ENCODE measurements at regions not wholly inside any gene's neighbourhood (a gene's known extent, or its start where the extent isn't known, plus 50 kb on each side); places are given as distances from the start of the nearest gene placed in this dataset.

DNA sequence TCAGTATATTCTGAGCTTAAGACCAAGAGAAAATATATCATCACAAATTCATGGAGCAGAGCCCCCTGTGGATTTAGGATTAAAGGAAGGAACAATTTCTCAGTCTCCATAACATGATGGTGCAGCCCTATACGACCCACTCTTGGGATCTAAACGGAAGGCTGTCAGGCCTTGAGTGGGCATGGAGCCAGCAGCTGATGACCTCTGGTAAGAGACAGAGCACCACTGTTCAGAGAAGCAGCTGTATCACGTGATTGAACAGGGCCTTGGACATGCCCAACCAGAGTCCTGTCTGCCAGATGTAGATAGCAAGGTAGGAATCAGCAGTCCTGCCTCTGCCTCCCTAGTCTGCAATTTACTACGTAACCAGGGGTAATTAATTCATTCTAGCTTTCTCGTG lies 259.4 kb upstream of the POU3F2 start:
- Histone ChIP-seq H3K27me3 (no peaks in the 10 kb centered on the region), H3K9me3 (no peaks in the 10 kb centered on the region), H3K27ac (no peak overlapping the region), H3K4me1 (no peaks in the 10 kb centered on the region), H3K36me3 (no peaks in the 10 kb centered on the region), H3K4me3 (no peak overlapping the region)
- no peak for DNase-seq
- no peak for TF ChIP-seq POLR2A (IDR thresholded peaks at IDR 0.05)
- TF ChIP-seq, protein P1, sequence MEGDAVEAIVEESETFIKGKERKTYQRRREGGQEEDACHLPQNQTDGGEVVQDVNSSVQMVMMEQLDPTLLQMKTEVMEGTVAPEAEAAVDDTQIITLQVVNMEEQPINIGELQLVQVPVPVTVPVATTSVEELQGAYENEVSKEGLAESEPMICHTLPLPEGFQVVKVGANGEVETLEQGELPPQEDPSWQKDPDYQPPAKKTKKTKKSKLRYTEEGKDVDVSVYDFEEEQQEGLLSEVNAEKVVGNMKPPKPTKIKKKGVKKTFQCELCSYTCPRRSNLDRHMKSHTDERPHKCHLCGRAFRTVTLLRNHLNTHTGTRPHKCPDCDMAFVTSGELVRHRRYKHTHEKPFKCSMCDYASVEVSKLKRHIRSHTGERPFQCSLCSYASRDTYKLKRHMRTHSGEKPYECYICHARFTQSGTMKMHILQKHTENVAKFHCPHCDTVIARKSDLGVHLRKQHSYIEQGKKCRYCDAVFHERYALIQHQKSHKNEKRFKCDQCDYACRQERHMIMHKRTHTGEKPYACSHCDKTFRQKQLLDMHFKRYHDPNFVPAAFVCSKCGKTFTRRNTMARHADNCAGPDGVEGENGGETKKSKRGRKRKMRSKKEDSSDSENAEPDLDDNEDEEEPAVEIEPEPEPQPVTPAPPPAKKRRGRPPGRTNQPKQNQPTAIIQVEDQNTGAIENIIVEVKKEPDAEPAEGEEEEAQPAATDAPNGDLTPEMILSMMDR (IDR thresholded peaks at IDR 0.05) = no peak

DNA sequence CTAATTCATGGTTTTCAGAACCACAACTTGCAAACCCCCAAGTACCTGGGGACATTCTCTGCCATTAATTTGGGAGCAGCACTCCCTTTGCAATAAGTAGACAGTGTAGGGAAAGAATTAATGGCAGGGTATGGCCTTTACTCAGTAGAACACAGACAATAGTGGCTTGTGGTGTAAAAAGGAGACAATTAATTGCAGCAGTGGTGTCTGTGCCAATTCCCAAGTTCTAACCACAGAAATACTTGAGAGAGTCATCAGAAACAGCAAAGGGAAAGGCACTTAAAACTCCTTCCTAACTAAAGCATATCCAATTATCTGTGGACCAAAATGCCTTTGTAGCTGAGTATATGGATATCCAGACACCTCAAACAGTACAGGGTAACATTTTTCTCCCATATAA lies 257.6 kb upstream of the POU3F2 start:
- H3K4me1 ChIP-seq = no peaks in the 10 kb centered on the region
- H3K9me3 ChIP-seq = no peaks in the 10 kb centered on the region
- H3K27ac ChIP-seq = no peak overlapping the region
- no peak overlapping the region for H3K4me3 ChIP-seq
- DNase-seq = no peak
- no peaks in the 10 kb centered on the region for H3K36me3 ChIP-seq
- H3K27me3 ChIP-seq = no peaks in the 10 kb centered on the region
- TF ChIP-seq, protein P1 (IDR thresholded peaks at IDR 0.05) = no peak
- TF ChIP-seq POLR2A (IDR thresholded peaks at IDR 0.05) = no peak

DNA sequence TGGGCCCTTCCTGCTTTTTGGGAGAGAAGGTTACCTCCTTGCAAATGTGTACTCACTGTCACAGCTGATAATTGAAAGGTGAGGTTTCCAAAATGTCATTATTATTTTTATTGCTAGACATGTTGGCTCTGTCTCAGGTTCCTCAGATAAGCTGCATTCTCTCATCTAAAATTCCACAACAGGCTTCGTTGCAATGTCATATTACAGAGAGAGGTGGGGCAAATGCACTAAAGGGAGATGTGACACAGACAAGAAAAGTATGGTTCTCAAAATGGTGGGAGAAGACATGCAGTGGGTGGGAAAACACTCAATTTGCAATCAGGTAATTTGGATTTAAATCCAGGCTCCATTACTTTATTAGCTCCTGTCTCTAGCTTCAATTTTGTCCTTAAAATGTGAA lies 256.4 kb upstream of the POU3F2 start:
- TF ChIP-seq POLR2A (IDR thresholded peaks at IDR 0.05) = no peak
- TF ChIP-seq, protein P1 (IDR thresholded peaks at IDR 0.05) = no peak
- Histone ChIP-seq H3K27me3 (no peaks in the 10 kb centered on the region), H3K27ac (no peak overlapping the region), H3K36me3 (no peaks in the 10 kb centered on the region), H3K4me3 (no peak overlapping the region), H3K4me1 (no peaks in the 10 kb centered on the region), H3K9me3 (no peaks in the 10 kb centered on the region)
- DNase-seq = no peak

DNA sequence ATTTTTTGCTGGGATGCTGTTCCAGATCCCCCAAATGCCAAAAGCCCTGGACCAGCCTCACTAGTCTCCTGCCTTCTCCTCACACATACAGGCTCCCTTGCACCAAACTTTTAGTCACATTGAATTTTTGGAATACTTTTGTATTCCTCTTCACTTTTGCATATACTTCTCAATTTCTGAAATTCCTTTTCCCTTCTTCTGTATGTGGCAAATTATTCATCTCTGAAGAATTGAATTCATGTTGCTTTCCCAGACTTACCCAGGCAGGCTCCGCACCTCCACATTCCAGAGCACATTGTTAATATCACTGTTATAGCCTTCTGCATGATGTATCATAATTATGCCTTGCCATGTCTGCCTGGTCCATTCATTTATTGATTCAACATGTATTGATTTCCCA lies 255.3 kb upstream of the POU3F2 start:
- Histone ChIP-seq H3K9me3 (no peaks in the 10 kb centered on the region), H3K27me3 (no peaks in the 10 kb centered on the region), H3K4me1 (no peaks in the 10 kb centered on the region), H3K4me3 (no peak overlapping the region), H3K36me3 (no peaks in the 10 kb centered on the region), H3K27ac (no peak overlapping the region)
- no peak for DNase-seq
- TF ChIP-seq, protein P1 (IDR thresholded peaks at IDR 0.05) = no peak
- TF ChIP-seq POLR2A (IDR thresholded peaks at IDR 0.05) = no peak

DNA sequence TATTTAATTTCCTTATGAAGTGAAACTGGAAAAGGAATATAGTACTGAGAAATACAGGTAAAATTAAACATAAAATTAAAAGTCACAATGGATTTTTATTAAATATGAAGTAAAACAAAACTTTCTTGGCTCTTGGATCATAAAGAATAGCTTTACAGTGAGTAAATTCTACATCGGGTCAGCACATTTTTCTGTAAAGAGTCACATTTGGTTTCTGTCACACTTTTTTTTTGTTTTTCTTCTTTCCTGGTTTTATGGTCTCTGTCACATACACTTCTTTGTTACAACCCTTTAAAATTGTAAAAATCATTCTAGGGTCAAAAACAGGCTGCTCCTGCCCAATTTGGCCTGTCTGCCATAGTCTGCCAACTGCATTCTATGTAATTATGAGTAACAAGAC lies 254.4 kb upstream of the POU3F2 start:
- no peaks in the 10 kb centered on the region for H3K27me3 ChIP-seq
- H3K9me3 ChIP-seq = no peaks in the 10 kb centered on the region
- no peak for TF ChIP-seq POLR2A (IDR thresholded peaks at IDR 0.05)
- TF ChIP-seq, protein P1 (IDR thresholded peaks at IDR 0.05) = no peak
- no peaks in the 10 kb centered on the region for H3K36me3 ChIP-seq
- no peak overlapping the region for H3K27ac ChIP-seq
- H3K4me3 ChIP-seq = no peak overlapping the region
- DNase-seq = no peak
- H3K4me1 ChIP-seq = no peaks in the 10 kb centered on the region

DNA sequence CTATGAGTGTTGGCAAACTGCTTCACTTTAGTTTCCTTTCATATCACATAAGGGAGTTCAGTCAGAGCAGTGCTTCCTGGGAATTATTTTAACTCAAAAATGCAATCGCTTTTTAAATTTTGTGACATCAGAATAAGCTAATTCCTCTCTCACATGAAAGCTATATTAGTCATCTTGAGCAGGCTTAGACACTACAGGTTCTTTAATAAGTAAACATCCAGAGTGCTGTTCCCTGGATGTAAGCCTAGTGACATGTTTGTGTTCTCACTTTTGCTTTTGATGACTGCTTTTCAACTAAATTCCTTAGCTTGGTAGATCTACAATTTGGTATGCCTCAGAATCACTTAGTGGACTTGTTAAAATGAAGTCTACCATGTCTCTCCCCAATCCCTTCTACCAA lies 252.7 kb upstream of the POU3F2 start:
- no peak for DNase-seq
- no peaks in the 10 kb centered on the region for H3K4me1 ChIP-seq
- no peak for TF ChIP-seq POLR2A (IDR thresholded peaks at IDR 0.05)
- TF ChIP-seq, protein P1 (IDR thresholded peaks at IDR 0.05) = no peak
- no peaks in the 10 kb centered on the region for H3K27me3 ChIP-seq
- no peak overlapping the region for H3K4me3 ChIP-seq
- H3K9me3 ChIP-seq = no peaks in the 10 kb centered on the region
- H3K36me3 ChIP-seq = no peaks in the 10 kb centered on the region
- H3K27ac ChIP-seq = no peak overlapping the region
